ENCODE measurements at regions not wholly inside any gene's neighbourhood (a gene's known extent, or its start where the extent isn't known, plus 50 kb on each side); places are given as distances from the start of the nearest gene placed in this dataset.

DNA sequence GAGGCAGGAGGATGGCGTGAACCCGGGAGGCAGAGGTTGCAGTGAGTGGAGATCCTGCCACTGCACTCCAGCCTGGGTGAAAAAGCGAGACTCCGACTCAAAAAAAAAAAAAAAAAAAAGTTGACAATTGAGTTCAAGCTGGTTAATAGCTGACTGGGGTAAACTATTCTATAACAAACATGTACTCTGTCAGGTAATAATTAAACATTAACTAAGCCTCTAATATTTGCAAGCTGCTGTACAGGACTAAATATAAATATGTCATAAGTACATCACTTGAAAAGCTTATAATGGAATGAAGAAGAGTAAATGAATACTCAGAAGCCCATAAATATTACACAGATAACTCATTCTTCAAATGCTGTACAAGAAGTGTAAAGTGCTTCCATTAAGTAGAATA lies 190.4 kb upstream of the CRIM1 start:
- WGBS = 60% methylated on average over 4 of the region's 4 CpGs
- H3K9ac ChIP-seq (ENCODE audit: low read depth in 1 of 2, low read length in 2 of 2) = no peak overlapping the region
- H3K4me1 ChIP-seq (ENCODE audit: control insufficient read depth in 4 of 4, insufficient read depth in 4 of 4, low read length in 3 of 4) = peaks cover 4 to 16% (median 6%) of the 10 kb centered on the region in 4 donors
- H3K4me3 ChIP-seq (ENCODE audit: low read depth in 1 of 3, low read length in 3 of 3) = no peak overlapping the region
- no peaks in the 10 kb centered on the region for H3K36me3 ChIP-seq (ENCODE audit: control insufficient read depth in 4 of 4, insufficient read depth in 3 of 4, low read depth in 1 of 4, low read length in 3 of 4)
- no peak overlapping the region for H3K27ac ChIP-seq (ENCODE audit: low read depth in 1 of 2, low read length in 2 of 2)
- H3K27me3 ChIP-seq (ENCODE audit: control insufficient read depth in 4 of 4, insufficient read depth in 4 of 4, low read length in 3 of 4) = no peaks in the 10 kb centered on the region
- H3K9me3 ChIP-seq (ENCODE audit: control insufficient read depth in 4 of 4, low read length in 3 of 4) = no peaks in the 10 kb centered on the region
- DNase-seq (ENCODE audit: low spot score) = no peak
- TF ChIP-seq, protein P1, sequence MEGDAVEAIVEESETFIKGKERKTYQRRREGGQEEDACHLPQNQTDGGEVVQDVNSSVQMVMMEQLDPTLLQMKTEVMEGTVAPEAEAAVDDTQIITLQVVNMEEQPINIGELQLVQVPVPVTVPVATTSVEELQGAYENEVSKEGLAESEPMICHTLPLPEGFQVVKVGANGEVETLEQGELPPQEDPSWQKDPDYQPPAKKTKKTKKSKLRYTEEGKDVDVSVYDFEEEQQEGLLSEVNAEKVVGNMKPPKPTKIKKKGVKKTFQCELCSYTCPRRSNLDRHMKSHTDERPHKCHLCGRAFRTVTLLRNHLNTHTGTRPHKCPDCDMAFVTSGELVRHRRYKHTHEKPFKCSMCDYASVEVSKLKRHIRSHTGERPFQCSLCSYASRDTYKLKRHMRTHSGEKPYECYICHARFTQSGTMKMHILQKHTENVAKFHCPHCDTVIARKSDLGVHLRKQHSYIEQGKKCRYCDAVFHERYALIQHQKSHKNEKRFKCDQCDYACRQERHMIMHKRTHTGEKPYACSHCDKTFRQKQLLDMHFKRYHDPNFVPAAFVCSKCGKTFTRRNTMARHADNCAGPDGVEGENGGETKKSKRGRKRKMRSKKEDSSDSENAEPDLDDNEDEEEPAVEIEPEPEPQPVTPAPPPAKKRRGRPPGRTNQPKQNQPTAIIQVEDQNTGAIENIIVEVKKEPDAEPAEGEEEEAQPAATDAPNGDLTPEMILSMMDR (IDR thresholded peaks at IDR 0.05; ENCODE audit: low read depth, low read length, missing input control) = no peak
- TF ChIP-seq RAD21 (IDR thresholded peaks at IDR 0.05) (no peak), GABPA (IDR thresholded peaks at IDR 0.05 in 1 of 2, conservative IDR thresholded peaks at IDR 0.05 in 1 of 2) (no peak), HNF4G (IDR thresholded peaks at IDR 0.05) (no peak), HNF4A (conservative IDR thresholded peaks at IDR 0.05) (no peak), JUND (IDR thresholded peaks at IDR 0.05) (no peak), FOXA1 (IDR thresholded peaks at IDR 0.05) (no peak), TAF1 (conservative IDR thresholded peaks at IDR 0.05) (no peak), RXRA (IDR thresholded peaks at IDR 0.05) (no peak), NR2F2 (IDR thresholded peaks at IDR 0.05) (no peak), SP1 (IDR thresholded peaks at IDR 0.05) (no peak), FOXA2 (IDR thresholded peaks at IDR 0.05) (no peak), YY1 (IDR thresholded peaks at IDR 0.05) (no peak), EGR1 (IDR thresholded peaks at IDR 0.05; ENCODE audit: low read depth in 2 of 2) (no peak)
- TF ChIP-seq, protein P2, sequence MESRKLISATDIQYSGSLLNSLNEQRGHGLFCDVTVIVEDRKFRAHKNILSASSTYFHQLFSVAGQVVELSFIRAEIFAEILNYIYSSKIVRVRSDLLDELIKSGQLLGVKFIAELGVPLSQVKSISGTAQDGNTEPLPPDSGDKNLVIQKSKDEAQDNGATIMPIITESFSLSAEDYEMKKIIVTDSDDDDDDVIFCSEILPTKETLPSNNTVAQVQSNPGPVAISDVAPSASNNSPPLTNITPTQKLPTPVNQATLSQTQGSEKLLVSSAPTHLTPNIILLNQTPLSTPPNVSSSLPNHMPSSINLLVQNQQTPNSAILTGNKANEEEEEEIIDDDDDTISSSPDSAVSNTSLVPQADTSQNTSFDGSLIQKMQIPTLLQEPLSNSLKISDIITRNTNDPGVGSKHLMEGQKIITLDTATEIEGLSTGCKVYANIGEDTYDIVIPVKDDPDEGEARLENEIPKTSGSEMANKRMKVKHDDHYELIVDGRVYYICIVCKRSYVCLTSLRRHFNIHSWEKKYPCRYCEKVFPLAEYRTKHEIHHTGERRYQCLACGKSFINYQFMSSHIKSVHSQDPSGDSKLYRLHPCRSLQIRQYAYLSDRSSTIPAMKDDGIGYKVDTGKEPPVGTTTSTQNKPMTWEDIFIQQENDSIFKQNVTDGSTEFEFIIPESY (IDR thresholded peaks at IDR 0.05) = no peak
- TF ChIP-seq, protein P3, sequence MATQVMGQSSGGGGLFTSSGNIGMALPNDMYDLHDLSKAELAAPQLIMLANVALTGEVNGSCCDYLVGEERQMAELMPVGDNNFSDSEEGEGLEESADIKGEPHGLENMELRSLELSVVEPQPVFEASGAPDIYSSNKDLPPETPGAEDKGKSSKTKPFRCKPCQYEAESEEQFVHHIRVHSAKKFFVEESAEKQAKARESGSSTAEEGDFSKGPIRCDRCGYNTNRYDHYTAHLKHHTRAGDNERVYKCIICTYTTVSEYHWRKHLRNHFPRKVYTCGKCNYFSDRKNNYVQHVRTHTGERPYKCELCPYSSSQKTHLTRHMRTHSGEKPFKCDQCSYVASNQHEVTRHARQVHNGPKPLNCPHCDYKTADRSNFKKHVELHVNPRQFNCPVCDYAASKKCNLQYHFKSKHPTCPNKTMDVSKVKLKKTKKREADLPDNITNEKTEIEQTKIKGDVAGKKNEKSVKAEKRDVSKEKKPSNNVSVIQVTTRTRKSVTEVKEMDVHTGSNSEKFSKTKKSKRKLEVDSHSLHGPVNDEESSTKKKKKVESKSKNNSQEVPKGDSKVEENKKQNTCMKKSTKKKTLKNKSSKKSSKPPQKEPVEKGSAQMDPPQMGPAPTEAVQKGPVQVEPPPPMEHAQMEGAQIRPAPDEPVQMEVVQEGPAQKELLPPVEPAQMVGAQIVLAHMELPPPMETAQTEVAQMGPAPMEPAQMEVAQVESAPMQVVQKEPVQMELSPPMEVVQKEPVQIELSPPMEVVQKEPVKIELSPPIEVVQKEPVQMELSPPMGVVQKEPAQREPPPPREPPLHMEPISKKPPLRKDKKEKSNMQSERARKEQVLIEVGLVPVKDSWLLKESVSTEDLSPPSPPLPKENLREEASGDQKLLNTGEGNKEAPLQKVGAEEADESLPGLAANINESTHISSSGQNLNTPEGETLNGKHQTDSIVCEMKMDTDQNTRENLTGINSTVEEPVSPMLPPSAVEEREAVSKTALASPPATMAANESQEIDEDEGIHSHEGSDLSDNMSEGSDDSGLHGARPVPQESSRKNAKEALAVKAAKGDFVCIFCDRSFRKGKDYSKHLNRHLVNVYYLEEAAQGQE (IDR thresholded peaks at IDR 0.05) = no peak
- TF ChIP-seq, protein P4, sequence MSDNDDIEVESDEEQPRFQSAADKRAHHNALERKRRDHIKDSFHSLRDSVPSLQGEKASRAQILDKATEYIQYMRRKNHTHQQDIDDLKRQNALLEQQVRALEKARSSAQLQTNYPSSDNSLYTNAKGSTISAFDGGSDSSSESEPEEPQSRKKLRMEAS (IDR thresholded peaks at IDR 0.05) = no peak
- TF ChIP-seq, protein P5, sequence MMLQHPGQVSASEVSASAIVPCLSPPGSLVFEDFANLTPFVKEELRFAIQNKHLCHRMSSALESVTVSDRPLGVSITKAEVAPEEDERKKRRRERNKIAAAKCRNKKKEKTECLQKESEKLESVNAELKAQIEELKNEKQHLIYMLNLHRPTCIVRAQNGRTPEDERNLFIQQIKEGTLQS (IDR thresholded peaks at IDR 0.05) = no peak
